GM18870 (cell line): ENCODE measurements at regions not wholly inside any gene's neighbourhood (a gene's known extent, or its start where the extent isn't known, plus 50 kb on each side); places are given as distances from the start of the nearest gene placed in this dataset.
"Not testable (repeated sequence)": the region's sequence is repeated elsewhere in the genome, so short reads cannot be mapped to it uniquely, and the experiment has no call there.

ENCODE experiments used
- ATAC-seq: cut with Tn5 transposase; IDR thresholded peaks from one replicate; pipeline ENCODE4 v1.9.1; 2021; ENCODE audit warnings: moderate library complexity; ENCODE audit not compliant: unreplicated experiment

GRCh38 chr7:4319280-4319679 is 362.8 kb upstream of the FOXK1 start:
- no peak for ATAC-seq

DNA sequence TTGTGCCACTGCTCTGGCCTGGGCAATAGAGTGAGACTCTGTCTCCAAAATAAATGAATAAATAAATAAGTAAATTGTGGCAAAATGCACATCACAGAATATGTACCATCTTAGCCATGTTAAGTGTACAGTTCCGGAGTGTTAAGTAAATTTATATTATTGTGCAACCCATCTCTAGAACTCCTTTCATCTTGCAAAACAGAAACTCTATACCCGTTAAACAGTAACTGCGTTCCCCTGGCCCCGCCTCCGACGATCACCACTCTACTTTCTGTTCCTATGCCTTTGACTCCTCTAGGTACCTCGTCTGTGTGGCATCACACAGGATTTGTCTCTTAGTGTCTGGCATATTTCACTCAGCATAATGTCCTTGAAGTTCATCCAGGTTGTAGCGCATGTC is 356.4 kb upstream of the FOXK1 start:
- ATAC-seq: no peak

GRCh38 chr7:4331711-4332110 is 350.4 kb upstream of the FOXK1 start:
- no peak for ATAC-seq

- ATAC-seq: no peak
Measured at GRCh38 chr7:4338556-4338955, 343.5 kb upstream of the FOXK1 start.

- no peak for ATAC-seq
Measured at GRCh38 chr7:4343272-4344247, 338.5 kb upstream of the FOXK1 start.

DNA sequence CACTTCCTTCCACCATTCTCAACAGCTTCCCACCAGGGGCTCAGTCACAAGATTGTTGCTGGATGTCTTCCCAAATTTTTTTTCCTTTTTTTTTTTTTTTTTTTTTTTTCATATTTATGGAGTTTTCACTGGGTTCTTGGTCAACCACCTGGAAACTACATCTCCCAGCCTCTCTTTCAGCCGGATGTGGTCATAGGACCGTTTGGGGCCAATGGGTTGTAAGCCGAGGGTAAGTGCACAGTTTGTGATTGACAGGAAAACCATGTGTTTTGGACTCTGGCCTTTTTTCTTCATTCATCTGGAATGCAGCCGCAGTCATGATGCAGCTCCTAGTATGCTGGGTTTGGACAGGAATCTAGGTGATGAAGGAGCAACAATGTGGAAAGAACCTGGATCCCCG is 337.1 kb upstream of the FOXK1 start:
- ATAC-seq: no peak

DNA sequence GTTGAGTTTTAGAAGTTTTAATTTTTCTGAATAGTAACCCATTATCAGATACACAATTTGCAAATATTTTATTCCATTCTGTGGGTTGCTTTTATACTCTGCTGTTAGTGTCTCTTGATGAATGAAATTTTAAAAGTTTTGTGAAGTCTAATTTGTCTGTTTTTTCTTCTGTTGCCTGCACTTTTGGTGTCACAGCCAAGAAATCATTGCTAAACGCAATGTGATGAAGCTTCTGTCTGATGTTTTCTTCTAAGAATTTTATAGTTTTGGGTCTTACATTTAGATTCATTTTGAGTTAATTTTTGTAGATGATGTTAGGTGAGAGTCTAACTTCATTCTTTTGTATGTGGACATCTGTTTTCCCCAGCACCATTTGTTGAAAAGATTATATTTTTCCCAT is 330.0 kb upstream of the FOXK1 start:
- ATAC-seq: no peak

DNA sequence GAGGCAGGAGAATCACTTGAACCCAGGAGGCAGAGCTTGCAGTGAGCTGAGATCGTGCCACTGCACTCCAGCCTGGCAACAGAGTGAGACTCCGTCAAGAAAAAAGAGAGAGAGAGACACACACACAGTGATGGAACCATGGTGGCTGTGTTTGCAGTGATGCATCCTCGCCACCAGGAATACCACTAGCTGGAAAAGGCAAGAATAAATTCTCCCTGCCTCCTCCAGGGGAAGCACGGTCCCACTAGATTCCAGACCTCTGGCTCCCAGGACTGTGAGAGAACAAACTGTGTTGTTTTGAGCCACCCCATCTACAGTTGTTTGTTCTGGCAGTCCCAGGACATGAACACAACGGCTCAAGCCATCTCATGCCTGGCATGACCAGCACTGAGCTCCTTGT is 320.3 kb upstream of the FOXK1 start:
- ATAC-seq: no peak

DNA sequence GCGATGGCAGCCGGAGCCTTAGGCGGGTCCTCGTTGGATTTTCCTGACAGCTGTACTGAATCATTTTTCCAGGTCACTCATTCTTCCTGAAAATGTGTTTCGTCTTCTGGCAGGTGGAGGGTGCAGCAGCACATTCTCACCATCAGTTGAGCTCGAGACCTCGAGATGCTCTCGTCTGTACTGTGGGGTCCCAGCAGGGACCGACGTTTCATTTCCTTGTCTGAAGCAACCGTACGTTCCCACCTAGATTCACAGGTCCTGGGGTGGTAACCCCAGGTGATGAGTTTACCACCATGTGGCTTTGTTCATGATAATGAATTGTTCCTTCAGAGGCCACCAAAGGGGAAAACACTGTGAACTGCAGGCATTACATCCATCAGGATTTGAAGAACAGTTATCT is 298.5 kb upstream of the FOXK1 start:
- ATAC-seq: no peak

- ATAC-seq: no peak
Measured at GRCh38 chr7:4386190-4386589, 295.9 kb upstream of the FOXK1 start.

- ATAC-seq: not testable (repeated sequence)
Measured at GRCh38 chr7:4391103-4391502, 291.0 kb upstream of the FOXK1 start.

DNA sequence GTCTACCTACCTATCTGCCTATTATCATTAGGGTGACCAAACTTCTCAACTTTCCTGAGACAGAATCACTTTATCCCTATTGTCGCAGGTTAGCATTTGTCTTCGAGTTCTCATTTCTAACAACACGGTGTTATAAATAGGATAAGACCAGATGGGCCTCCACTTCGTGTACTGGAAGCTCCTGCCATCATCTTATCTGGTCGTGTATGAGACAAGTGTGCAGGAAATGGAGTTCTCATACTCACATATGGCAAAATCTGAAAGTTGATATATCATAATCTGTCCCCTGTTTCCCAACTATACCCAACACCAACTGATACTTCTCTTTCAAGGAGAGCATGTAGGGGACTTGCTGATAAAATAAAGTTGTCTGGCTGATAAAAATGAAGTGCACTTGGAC is 287.4 kb upstream of the FOXK1 start:
- ATAC-seq: no peak

- no peak for ATAC-seq
Measured at GRCh38 chr7:4399121-4399520, 283.0 kb upstream of the FOXK1 start.

DNA sequence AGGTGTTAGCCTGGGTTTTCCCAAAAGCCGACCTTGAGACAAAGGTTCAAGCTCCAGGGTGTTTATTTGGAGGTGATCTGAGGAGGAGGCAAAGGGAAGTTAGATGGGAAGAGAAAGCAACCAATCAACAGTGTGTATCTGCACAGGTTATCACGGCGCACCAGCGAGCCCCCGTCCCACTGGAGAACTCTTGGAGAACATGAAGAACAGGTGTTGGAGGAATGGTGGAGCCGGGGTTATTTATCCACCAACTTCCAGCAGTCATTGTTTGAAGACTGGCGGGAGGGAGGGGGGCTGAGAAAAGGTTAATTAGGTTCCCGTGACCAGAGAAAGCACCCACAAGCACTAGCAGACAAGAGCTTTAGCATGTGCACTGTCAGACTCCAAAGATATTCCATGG is 282.5 kb upstream of the FOXK1 start:
- ATAC-seq: no peak

- no peak for ATAC-seq
Measured at GRCh38 chr7:4406288-4407058, 275.6 kb upstream of the FOXK1 start.

- no peak for ATAC-seq
Measured at GRCh38 chr7:4409946-4410345, 272.1 kb upstream of the FOXK1 start.

- no peak for ATAC-seq
Measured at GRCh38 chr7:4416396-4417056, 265.6 kb upstream of the FOXK1 start.

GRCh38 chr7:4428526-4428925 is 253.6 kb upstream of the FOXK1 start:
- ATAC-seq: no peak

GRCh38 chr7:4430227-4430626 is 251.9 kb upstream of the FOXK1 start:
- no peak for ATAC-seq

GRCh38 chr7:4434306-4434705 is 247.8 kb upstream of the FOXK1 start:
- no peak for ATAC-seq

- ATAC-seq: no peak
Measured at GRCh38 chr7:4436361-4436895, 245.7 kb upstream of the FOXK1 start.
